ENCODE measurements at regions not wholly inside any gene's neighbourhood (a gene's known extent, or its start where the extent isn't known, plus 50 kb on each side); places are given as distances from the start of the nearest gene placed in this dataset.
A peak's percentile ranks its signal among the peaks of the same experiment; 100 is the strongest.
"Not testable (repeated sequence)": the region's sequence is repeated elsewhere in the genome, so short reads cannot be mapped to it uniquely, and the experiment has no call there.

DNA sequence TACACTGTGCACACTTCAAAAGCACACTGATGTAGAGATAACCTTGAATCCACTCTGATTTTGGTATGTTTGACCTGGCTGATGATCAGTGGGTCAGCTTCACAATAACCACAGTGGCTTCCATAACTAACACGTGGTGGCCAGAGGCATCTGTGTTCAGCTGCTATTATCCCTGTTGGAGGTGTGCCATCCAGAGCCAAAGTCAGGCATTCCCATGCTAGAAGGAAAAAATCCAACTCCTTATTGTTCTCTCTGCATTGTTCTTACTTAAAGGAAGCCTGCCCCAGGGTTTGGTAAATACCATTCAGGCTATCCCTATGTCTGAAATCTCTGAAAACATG lies 127.3 kb upstream of the MON1B start:
- DNase-seq (ENCODE audit: low read depth), result no peak

DNA sequence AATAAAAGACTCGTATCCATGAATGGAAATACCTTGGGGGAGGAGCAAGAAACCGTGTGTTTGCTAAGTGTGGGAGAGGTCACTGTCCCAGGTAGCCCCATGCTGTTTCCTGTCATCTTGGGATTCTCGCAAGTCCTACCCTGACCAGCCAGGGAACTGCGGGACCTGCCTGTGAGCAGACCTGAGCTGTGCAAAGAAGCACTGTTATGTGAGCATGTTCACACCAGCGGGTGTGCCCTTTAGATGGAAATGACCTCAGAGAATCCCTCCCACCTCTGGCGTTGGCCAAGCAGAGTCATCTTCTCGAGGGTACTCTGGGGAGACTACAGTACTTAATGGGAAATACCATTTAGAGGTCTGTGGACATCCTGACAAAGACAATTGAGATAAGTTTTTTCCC lies 127.0 kb upstream of the MON1B start:
- no peak for DNase-seq (ENCODE audit: low read depth)

DNA sequence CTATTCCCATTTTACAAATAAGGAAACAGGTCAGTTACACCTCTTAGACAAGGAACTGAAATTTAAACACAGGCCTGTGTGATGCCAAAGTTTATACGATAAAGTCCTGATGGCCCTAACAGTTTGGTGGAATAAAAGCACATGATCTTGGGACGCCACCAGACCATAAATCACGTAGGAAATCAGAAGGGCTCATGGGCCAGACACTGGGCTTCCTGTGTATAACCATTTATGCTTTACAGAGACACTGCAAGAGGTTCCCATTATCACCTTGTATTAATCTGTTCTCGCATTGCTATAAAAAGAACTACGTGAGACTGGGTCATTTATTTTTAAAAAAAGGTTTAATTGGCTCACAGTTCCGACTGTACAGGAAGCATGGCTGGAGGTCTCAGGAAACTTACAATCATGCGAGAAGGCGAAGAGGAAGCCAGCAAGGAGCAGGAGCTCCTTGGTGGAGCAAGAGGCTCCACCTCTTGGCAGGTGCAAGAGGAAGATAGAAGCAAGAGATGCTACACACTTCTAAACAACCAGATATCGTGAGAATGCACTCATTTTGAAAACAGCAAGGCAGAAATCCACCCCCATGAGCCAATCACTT lies 124.0 kb upstream of the MON1B start:
- no peak for DNase-seq (ENCODE audit: low read depth)

DNA sequence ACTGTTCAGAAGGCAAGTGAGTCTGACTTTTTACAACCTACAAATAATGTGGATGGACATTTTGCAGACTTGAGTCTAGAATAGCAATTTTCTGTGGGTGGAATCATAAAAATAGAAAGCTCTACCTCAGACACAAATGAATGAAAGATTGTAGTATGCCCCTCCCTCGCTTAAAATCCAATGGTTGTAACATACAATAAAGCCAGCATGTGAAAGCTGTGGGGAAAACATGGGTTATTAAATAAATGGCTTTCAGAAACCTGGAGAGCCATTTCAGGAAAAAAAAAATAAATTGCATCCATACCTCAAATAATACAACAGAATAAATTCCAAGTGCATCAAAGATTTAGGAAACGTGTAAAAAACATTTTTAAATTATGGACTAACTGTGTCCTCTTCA lies 123.1 kb upstream of the MON1B start:
- DNase-seq (ENCODE audit: low read depth), result no peak

DNA sequence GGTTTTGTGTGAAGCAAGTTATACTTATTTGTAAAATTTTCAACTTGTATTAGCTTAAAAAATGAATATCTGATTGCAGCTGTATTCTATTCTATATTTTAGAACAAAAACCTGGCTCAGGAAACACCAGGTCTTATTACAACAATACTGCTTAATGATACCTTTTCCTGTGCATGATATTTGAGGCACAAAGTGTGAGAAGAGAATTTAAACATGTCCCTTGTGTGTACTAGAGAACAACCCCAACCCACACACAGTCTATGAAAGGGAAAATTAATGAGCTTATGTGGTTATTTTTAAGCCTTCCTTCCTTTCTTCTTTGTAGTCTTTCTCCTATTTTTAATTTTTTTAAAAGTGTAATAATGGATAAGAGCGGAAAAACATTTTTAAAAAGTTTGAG lies 122.6 kb upstream of the MON1B start:
- no peak for DNase-seq (ENCODE audit: low read depth)

DNA sequence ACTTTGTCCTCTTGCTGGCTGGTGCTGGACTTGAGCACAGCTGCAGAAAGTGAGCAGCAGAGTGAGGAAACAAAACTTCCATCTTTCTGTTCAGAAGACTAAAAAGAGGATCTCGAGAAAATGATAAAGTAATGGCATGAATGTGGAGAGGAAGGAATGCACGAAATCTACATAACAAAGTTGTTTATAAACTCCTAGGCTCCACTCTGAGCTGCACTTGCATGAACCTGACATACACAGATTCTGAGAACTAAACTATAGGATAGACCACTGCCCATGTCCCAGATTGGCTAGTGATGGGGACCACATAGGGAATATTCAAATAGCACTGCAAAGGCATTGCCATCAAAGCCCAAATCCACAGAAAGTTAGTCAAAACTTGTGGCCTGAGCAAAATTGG lies 121.1 kb upstream of the MON1B start:
- DNase-seq (ENCODE audit: low read depth), result no peak

DNA sequence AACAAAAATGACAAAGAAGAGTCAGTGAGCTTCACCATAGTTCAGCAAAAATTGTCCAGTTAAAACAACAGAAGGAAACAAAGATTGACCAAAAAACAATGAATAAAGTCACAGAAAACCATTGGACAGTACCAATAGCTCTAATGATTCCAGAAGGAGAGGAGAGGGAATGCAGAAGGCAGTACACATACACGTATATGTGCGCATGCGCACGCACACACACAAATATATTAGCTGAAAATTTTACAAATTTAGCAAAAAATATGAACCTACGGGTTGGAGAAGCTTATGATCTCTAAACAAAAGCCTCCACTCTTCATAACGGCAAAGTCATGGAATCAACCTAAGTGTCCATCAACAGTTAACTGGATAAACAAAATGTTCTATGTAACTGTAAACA lies 120.3 kb upstream of the MON1B start:
- DNase-seq (ENCODE audit: low read depth), result no peak

DNA sequence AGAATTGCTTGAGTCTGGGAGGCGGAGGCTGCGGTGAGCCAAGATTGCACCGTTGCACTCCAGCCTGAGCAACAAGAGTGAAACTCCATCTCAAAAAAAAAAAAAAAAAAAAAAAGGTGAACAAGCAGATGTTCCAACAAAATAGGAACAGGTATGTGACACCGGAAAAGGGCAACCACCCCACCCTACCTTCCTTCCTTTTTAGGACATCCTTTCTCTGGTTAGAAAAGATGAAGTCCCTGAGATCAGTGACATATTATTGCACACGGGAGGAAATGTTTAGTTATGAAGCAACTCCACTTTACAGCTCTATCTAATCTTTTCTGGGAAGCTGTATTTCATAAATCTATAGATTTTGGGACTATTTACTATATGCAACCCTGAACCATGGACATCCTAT lies 114.2 kb upstream of the MON1B start:
- DNase-seq (ENCODE audit: low read depth), result no peak

DNA sequence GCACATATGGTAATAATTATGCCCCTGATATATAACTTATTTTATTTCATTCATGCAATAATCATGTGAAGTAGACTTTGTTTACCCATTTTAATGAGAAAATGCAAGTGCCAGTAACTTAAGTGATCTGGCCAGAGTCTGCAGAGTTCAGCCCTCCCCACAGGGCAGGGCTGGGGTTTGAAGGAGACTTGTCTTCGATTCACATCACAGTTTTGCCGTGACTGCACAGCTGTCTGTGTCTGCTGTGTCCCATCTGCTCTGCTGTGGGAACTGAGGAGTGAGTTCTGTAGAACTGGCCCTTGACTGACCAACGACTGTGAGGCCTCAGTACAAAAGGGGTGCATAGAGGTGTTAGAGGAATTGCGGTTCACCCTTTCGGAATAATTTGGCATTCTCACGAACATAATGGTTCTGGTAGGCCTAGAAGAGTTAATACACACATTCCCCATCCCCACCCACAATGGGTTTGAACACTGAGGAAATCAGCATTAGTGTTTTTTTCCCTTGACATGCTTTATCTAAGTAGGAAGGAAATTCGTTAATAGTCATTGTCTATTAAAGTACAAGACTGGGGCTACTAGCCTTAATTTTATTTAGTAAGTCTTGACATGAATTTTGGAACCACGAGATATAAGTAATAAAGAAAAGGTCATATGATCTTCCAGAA lies 113.6 kb upstream of the MON1B start:
- DNase-seq (ENCODE audit: low read depth), result no peak

DNA sequence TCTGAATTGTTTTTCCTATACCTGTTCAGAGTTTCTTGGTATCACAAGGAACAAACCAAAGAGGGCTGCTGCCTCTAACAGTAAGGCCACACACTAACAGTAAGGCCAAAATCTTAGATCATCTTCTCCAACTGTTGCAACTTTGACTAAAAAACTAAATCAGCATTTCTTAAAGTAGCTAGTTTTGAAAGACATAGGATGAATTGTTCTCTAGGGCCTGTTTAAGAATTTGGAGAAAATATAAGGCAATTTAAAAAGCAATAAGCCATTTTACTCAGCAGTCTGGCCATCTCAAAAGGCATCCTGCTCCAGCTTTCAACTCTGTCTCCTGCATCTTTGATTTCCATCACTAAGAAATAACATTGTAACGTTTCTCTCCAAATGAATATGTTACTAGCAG lies 105.0 kb upstream of the MON1B start:
- DNase-seq (ENCODE audit: low read depth), result no peak

DNA sequence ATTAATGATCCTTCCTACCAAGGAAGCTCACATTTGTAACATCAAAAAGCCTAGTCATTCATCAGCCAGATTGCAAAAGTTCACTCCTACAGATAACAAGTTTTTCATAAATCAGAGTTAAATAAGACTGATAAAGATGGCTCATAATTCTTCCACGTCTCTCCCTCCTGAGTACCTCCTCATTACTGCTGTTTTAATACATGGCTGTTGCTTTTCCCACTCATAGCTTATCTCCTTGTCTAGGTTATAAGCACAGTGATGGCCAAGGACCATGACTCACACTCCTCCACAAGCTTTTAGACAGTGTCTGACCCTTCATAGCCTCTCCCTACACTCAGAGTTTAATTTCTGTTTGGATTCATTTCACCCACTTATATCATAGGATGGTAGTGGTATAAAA lies 100.9 kb upstream of the MON1B start:
- DNase-seq (ENCODE audit: low read depth), result peak; percentile 10

DNA sequence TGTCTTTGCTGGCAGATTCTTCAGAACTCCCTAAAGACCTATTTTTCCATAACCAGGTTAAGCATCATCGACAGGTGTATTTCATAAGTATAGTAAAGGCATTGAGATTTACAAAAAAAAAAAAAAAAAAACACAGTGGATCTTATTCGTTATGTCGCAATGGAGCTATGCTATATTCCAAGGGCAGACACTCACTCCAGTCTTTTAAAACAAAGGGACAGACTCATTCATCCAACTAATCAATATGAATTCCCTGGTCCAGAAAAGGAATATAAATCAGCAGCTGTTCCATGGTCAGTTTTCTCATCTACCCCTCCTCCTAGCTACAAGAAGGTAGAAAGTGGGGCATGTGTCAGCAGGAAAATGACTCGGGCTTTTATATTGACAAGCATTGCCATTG lies 97.7 kb upstream of the MON1B start:
- DNase-seq (ENCODE audit: low read depth), result no peak

DNA sequence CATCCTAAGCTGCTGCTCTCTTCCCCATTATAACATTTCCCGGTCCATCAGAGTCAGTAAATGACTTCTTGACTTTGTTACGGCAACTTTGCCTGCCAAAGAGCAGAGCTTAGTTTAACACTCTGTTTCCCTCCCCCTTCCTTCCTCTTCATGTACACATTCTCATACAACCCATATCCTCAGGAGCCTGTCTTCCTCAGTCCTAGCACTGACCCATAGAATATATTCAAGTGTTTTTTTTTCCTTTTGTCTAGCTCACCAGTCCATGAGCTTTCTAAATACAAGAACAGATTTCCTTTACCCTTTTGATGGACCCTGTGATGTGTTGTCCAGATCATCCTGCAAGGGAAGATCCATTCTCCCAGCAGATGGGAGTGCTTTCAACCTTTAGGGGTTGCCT lies 97.0 kb upstream of the MON1B start:
- DNase-seq (ENCODE audit: low read depth), result no peak

DNA sequence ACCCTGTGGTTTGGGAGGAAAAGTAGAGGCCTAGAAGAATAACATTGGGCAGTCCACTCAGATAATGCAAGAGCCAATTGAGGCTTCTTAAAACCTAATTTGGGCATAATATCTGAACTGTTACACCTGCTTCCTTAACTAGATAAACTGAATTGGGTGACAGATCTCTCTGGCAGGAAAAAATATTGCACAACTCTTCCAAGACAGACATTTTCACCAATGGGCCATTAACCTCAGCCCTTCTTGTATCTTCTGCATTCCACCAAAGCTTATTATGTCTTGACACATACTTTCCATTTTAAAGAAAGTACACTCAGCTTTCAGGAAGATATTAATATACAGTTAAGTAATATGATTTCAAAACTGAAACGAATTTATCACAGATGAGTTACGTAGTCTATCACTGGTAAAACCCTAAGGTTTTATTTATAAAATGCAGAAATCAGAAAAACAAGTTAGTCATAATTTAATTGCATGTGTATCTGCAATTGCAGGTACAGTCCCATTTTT lies 79.9 kb upstream of the MON1B start:
- no peak for DNase-seq (ENCODE audit: low read depth)

DNA sequence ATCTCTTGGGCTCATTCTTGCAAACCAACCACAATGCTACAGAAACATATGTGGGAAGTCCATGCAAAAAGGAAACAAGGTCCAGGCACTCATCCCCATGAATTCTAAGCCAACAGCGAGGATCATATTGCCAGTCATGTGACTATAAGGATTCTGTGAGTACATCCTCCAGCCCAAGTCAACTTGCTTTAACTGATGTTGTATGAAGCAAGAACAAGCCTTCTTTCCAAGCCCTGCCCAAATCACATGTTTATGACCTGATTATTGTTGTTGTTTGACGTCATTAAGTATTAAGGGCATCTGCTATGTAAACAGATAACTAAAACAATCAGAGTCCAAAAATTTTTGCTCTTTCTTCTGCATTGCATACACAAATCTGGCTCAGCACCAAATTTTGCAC lies 78.2 kb upstream of the MON1B start:
- no peak for DNase-seq (ENCODE audit: low read depth)

DNA sequence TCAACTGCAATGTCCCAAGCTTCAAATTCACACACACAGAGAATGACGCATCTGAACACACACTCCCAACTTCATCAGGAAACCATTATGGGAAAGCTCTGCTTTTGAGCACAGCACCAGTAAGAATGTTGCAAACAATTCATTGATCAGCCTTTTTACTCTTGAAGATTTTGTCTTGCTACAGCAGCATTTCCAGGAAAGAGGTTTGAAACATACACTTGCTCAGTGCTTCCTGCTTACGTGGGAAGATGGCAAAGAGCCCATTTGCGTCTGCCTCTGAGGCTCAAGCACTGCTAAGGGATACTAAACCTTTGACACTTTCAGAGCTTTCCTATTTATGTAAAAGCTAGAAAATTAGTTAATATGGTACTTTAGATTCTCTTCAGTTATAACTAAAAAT lies 77.2 kb upstream of the MON1B start:
- DNase-seq (ENCODE audit: low read depth), result no peak

DNA sequence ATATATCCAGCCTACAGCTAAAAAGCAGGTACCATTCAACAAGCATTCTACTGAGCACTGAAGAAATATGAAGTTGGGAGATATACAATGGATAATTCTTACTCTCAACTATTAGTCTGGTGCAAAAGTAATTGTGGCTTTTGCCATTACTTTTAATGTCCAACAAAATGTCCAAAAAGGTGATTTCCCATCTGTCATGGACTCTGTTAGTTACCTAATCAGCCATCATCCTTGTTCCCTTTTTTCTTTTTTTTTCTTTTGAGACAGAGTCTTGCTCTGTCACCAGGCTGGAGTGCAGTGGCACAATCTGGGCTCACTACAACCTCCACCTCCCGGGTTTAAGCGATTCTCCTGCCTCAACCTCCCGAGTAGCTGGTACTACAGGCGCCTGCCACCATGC lies 76.6 kb upstream of the MON1B start:
- not testable (repeated sequence) for DNase-seq (ENCODE audit: low read depth)

DNA sequence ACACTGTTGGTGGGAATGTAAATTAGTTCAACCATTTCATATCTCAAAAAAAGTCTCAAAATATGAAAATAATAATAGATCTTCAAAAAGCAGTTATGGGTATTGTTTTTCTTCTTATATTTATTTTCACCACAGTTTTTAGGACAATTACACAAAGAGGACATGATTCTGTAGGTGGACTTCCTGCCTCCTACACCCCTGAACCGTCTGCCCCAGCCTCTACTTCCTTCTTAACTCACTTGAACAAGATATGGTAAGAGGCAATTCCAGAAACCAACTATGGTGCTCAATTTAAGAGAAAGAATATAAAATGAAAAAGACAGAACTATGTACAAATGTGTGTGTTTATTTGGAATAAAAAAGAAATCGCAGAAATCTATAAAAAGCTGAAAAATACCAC lies 74.1 kb upstream of the MON1B start:
- no peak for DNase-seq (ENCODE audit: low read depth)

DNA sequence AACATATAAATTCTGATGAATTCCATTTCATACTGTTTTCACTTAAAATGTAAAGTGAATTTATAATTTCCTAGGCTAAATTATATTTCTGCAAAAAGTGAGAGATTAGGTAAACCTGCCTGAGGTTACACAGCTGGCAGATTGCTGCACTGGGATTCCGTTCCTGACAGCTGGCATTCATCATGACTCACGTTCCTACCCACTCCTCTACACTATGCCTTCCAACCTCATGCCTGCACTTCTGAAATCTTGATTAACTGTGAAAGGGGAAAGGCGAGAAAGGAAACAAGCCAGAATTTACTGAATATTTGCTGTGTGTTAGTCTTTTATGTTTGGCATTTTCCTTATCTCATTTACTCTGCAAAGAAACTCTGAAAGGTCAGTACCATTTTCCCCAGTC lies 73.3 kb upstream of the MON1B start:
- DNase-seq (ENCODE audit: low read depth), result no peak

DNA sequence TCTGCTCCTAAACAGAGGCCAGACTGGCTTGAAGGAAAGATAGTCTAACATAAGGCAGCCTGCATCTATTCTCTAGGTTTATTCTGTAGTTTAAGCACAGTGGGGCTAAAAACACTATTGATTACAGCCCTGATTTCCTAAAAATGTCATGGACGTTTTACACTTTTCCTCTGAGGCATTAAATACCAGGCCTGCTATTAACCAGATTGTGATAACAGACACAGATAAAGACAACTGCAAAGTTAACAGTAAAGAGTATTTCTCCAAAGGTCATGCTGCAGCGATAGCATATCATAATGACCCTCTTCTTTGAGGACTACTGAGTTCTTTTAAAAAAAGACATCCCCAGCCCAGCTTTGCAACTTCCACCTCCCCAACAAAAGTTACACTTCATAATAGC lies 59.6 kb upstream of the MON1B start:
- DNase-seq (ENCODE audit: low read depth), result no peak

DNA sequence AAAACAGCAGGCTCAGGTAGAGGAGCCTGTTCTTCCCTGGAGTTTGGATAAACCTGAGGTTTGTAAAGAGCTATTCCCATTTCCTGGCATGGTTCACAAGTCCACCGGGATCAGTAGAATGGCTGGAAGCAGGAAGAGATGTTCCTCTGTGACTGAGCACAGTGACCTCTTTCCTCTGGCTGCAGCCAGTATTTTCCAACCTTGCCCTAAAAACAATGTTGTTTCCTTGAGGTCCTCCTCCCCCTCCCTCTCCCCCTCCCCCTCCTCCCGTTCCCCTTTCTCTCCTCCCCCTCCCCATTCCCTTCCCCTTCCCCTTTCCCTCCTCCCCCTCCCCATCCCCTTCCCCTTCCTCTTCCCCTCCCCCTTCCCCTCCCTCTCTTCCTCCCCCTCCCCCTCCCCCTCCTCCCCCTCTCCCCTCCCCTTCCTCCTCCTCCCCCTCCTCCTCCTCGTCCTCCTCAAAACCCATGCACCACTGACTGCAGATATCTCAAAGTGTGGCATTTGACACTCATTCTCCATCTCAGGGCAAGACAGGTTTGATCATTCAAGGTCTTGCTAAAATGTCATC lies 58.9 kb upstream of the MON1B start:
- no peak for DNase-seq (ENCODE audit: low read depth)

DNA sequence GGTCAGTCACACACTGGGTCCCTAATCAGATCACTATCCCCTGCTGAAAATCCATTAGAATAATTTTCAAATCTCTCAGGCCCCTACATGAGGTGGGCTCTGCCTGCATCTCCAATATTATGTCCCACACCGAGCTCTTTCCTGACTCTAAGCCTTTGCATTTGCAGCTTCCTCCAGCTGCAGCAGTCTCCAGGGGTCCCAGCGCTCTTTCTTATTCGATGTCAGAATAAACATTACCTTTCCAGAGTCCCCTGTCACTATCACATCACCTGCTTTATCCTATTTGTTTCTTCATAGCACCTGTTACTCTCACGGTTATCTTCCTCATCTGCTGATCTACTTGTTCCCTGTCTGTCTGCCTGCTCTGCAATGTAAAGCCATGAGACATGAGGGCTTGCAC lies 57.3 kb upstream of the MON1B start:
- no peak for DNase-seq (ENCODE audit: low read depth)

DNA sequence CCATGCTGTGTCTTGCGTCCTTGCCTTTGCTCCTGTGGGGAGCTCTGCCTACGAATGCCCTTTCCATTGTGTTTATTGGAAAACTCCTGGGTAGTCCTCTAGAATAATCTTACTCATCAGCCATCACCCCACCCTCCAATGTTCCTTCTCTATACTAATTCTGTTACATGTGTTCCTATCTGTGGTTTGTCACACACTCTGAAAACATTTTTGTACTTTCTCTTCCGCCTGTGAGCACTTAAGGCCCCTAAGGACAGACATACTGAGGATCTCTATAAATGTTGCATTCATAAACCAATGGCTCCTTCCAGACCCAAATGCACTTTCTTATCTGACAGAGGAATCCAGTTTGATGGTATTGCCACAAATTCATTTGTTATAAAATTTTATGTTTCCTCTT lies 53.9 kb upstream of the MON1B start:
- no peak for DNase-seq (ENCODE audit: low read depth)
